SK-N-SH treated with all-trans-retinoic acid at 6 μM for 48 hours (cell line): ENCODE measurements at regions not wholly inside any gene's neighbourhood (a gene's known extent, or its start where the extent isn't known, plus 50 kb on each side); places are given as distances from the start of the nearest gene placed in this dataset.

Source experiments
- ATAC-seq: fragments of 200-7000 bp; cut with Tn5 transposase; 3 replicates; pipeline ENCODE4 v1.9.1; 2020; ENCODE audit warnings: mild to moderate bottlenecking, moderate library complexity
- ARNTL ChIP-seq: fragments of 450-650 bp; formaldehyde crosslinking; IDR thresholded peaks from 2 replicates; pipeline ENCODE4 v1.5.0; 2020; ENCODE audit warnings: low read depth, mild to moderate bottlenecking, moderate library complexity, borderline replicate concordance
- BACH2 ChIP-seq: fragments of 250-450 bp; sonication (Bioruptor Pico); IDR thresholded peaks from 2 replicates; pipeline ENCODE4 v1.9.0; 2021; ENCODE audit warnings: mild to moderate bottlenecking, borderline replicate concordance
- CREB5 ChIP-seq: fragments of 250-450 bp; sonication (Bioruptor Pico); IDR thresholded peaks from 2 replicates; pipeline ENCODE4 v1.5.1; 2020; ENCODE audit warnings: low read depth, mild to moderate bottlenecking, moderate library complexity
- CSDC2 ChIP-seq: fragments of 250-450 bp; sonication (Bioruptor Pico); IDR thresholded peaks from 2 replicates; pipeline ENCODE4 v1.5.0; 2020; ENCODE audit warnings: mild to moderate bottlenecking, moderate library complexity
- CSRNP3 ChIP-seq: fragments of 250-450 bp; sonication (Bioruptor Pico); IDR thresholded peaks from 2 replicates; pipeline ENCODE4 v1.5.1; 2021; ENCODE audit warnings: mild to moderate bottlenecking, moderate library complexity
- ESRRG ChIP-seq: fragments of 250-450 bp; sonication (Bioruptor Pico); IDR thresholded peaks from 2 replicates; pipeline ENCODE4 v1.6.1; 2021; ENCODE audit warnings: mild to moderate bottlenecking
- GLIS3 ChIP-seq: fragments of 250-450 bp; sonication (Bioruptor Pico); IDR thresholded peaks from 2 replicates; pipeline ENCODE4 v1.5.0; 2020; ENCODE audit warnings: mild to moderate bottlenecking, moderate library complexity
- ISL1 ChIP-seq: fragments of 250-450 bp; sonication (Bioruptor Pico); IDR thresholded peaks from 2 replicates; pipeline ENCODE4 v2.1.2; 2022; ENCODE audit warnings: mild to moderate bottlenecking, moderate library complexity
- OSR1 ChIP-seq: fragments of 250-450 bp; sonication (Bioruptor Pico); IDR thresholded peaks from 2 replicates; pipeline ENCODE4 v1.8.0; 2022; ENCODE audit warnings: moderate library complexity, mild to moderate bottlenecking, inconsistent platforms
- PATZ1 ChIP-seq: fragments of 250-450 bp; sonication (Bioruptor Pico); IDR thresholded peaks from 2 replicates; pipeline ENCODE4 v1.8.0; 2020; ENCODE audit warnings: mild to moderate bottlenecking, moderate library complexity, borderline replicate concordance
- PPARA ChIP-seq: fragments of 250-450 bp; sonication (Bioruptor Pico); IDR thresholded peaks from 2 replicates; pipeline ENCODE4 v1.5.0; 2020; ENCODE audit warnings: mild to moderate bottlenecking, borderline replicate concordance
- RARB ChIP-seq: fragments of 250-450 bp; sonication (Bioruptor Pico); IDR thresholded peaks from 2 replicates; pipeline ENCODE4 v1.8.0; 2021; ENCODE audit warnings: mild to moderate bottlenecking, moderate library complexity
- SNAI2 ChIP-seq: fragments of 250-450 bp; sonication (Bioruptor Pico); IDR thresholded peaks from 2 replicates; pipeline ENCODE4 v1.5.0; 2020; ENCODE audit warnings: mild to moderate bottlenecking, moderate library complexity
- TOX ChIP-seq: fragments of 250-450 bp; sonication (Bioruptor Pico); IDR thresholded peaks from 2 replicates; pipeline ENCODE4 v1.8.0; 2021; ENCODE audit warnings: mild to moderate bottlenecking, moderate library complexity, borderline replicate concordance
- TSHZ2 ChIP-seq: fragments of 250-450 bp; sonication (Bioruptor Pico); IDR thresholded peaks from 2 replicates; pipeline ENCODE4 v1.5.0; 2020; ENCODE audit warnings: mild to moderate bottlenecking, moderate library complexity
- ZC3H10 ChIP-seq: fragments of 250-450 bp; sonication (Bioruptor Pico); IDR thresholded peaks from 2 replicates; pipeline ENCODE4 v1.5.1; 2021; ENCODE audit warnings: mild to moderate bottlenecking, moderate library complexity
- ZFP3 ChIP-seq: fragments of 250-450 bp; sonication (Bioruptor Pico); IDR thresholded peaks from 2 replicates; pipeline ENCODE4 v1.5.0; 2020; ENCODE audit warnings: mild to moderate bottlenecking, moderate library complexity
- ZFP30 ChIP-seq: fragments of 450-650 bp; formaldehyde crosslinking; IDR thresholded peaks from 2 replicates; pipeline ENCODE4 v1.5.0; 2022; ENCODE audit warnings: mild to moderate bottlenecking, moderate library complexity
- ZNF565 ChIP-seq: fragments of 450-650 bp; formaldehyde crosslinking; conservative IDR thresholded peaks from 2 replicates; pipeline ENCODE4 v1.5.0; 2020; ENCODE audit warnings: low read depth, mild to moderate bottlenecking, moderate library complexity
- ZNF8 ChIP-seq: fragments of 450-650 bp; formaldehyde crosslinking; IDR thresholded peaks from 2 replicates; pipeline ENCODE4 v1.5.0; 2020; ENCODE audit warnings: mild to moderate bottlenecking, moderate library complexity
- TF ChIP-seq, protein P1 (sequence below): fragments of 250-450 bp; sonication (Bioruptor Pico); IDR thresholded peaks from 2 replicates; pipeline ENCODE4 v1.8.0; 2021; ENCODE audit warnings: low read depth, mild to moderate bottlenecking, moderate library complexity, borderline replicate concordance

DNA sequence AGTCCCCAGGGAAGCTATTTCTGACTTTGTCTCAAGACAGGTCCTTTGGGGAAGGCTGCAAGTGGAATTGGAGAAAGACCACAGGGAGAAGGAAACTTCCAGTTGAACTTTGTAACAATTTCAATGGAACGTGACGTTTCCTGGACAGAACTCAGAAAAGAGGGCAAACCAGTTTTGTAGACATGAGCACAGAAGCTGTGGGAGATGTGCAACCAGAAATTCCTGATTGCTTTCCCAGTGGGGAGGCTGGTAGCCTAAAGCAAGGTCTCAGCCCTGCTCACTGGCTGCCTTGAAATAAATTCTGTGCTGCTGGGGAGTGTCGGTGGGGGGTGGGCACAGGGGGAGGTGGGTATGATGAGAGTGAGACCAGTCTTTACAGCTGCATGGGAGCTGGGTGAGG is 1206.7 kb upstream of the ADGRL2 start (continued):
- TF ChIP-seq CSRNP3 (CRISPR knock-in tag), result no peak
- no peak for TF ChIP-seq PATZ1 (CRISPR knock-in tag)
- TF ChIP-seq GLIS3, result no peak
- TF ChIP-seq OSR1 (CRISPR knock-in tag), result no peak
- TF ChIP-seq ZC3H10, result no peak
- TF ChIP-seq ZNF565, result no peak
- TF ChIP-seq ESRRG (CRISPR knock-in tag), result no peak
- TF ChIP-seq BACH2 (CRISPR knock-in tag), result no peak
- TF ChIP-seq, all 23 proteins: peak for 0

DNA sequence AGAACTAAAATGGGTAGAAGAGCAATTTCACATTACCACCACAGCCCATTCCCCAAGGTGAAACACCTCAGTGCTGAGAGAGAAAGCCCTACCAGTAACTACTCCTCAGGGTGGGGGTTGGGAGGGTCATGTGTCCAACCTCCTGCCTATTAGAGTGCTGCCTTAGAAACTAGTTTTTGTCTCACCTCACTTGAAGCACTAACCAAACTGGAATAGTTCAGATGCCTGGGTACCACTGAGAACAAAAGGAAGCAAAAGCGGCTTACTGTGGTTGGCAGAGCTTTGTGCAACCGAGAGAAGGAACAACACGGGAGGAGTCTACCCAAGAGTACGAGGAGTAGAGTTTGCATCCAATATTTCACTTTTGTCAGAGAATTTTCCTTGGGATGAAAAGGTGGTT is 1207.5 kb upstream of the ADGRL2 start:
- TF ChIP-seq GLIS3, result no peak
- TF ChIP-seq, protein P1, sequence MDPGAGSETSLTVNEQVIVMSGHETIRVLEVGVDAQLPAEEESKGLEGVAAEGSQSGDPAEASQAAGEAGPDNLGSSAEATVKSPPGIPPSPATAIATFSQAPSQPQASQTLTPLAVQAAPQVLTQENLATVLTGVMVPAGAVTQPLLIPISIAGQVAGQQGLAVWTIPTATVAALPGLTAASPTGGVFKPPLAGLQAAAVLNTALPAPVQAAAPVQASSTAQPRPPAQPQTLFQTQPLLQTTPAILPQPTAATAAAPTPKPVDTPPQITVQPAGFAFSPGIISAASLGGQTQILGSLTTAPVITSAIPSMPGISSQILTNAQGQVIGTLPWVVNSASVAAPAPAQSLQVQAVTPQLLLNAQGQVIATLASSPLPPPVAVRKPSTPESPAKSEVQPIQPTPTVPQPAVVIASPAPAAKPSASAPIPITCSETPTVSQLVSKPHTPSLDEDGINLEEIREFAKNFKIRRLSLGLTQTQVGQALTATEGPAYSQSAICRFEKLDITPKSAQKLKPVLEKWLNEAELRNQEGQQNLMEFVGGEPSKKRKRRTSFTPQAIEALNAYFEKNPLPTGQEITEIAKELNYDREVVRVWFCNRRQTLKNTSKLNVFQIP, result no peak
- no peak for TF ChIP-seq ZFP3 (CRISPR knock-in tag)
- no peak for TF ChIP-seq ISL1 (CRISPR knock-in tag)
- no peak for TF ChIP-seq PPARA (CRISPR knock-in tag)
- no peak for TF ChIP-seq ZFP30 (CRISPR knock-in tag)
- no peak for TF ChIP-seq ESRRG (CRISPR knock-in tag)
- TF ChIP-seq ZNF565, result no peak
- no peak for TF ChIP-seq OSR1 (CRISPR knock-in tag)
- no peak for TF ChIP-seq CSDC2 (CRISPR knock-in tag)
- TF ChIP-seq TOX (CRISPR knock-in tag), result no peak
- TF ChIP-seq BACH2 (CRISPR knock-in tag), result no peak
- no peak for TF ChIP-seq RARB (CRISPR knock-in tag)
- TF ChIP-seq CREB5, result no peak
- no peak for TF ChIP-seq CSRNP3 (CRISPR knock-in tag)
- no peak for TF ChIP-seq ZC3H10

GRCh38 chr1:80582980-80583379 is 1217.8 kb upstream of the ADGRL2 start:
- ATAC-seq, result no peak
- no peak for TF ChIP-seq ZNF8 (CRISPR knock-in tag)
- no peak for TF ChIP-seq ISL1 (CRISPR knock-in tag)
- no peak for TF ChIP-seq PPARA (CRISPR knock-in tag)
- TF ChIP-seq TSHZ2 (CRISPR knock-in tag), result no peak
- no peak for TF ChIP-seq ARNTL (CRISPR knock-in tag)
- TF ChIP-seq BACH2 (CRISPR knock-in tag), result no peak
- no peak for TF ChIP-seq RARB (CRISPR knock-in tag)
- no peak for TF ChIP-seq PATZ1 (CRISPR knock-in tag)
- no peak for TF ChIP-seq CSDC2 (CRISPR knock-in tag)
- TF ChIP-seq ZFP3 (CRISPR knock-in tag), result no peak
- no peak for TF ChIP-seq ZFP30 (CRISPR knock-in tag)
- TF ChIP-seq CSRNP3 (CRISPR knock-in tag), result no peak
- no peak for TF ChIP-seq SNAI2 (CRISPR knock-in tag)
- TF ChIP-seq GLIS3, result no peak
- no peak for TF ChIP-seq ZC3H10
- TF ChIP-seq CREB5, result no peak

More for the DNA sequence above, 1207.5 kb upstream of the ADGRL2 start:
- no peak for ATAC-seq
